GDM1 (cell line): ENCODE measurements at regions not wholly inside any gene's neighbourhood (a gene's known extent, or its start where the extent isn't known, plus 50 kb on each side); places are given as distances from the start of the nearest gene placed in this dataset.

Experiments
- DNase-seq: peaks from one replicate; lab custom pipeline; 2025; lab: John Stamatoyannopoulos, UW

DNA sequence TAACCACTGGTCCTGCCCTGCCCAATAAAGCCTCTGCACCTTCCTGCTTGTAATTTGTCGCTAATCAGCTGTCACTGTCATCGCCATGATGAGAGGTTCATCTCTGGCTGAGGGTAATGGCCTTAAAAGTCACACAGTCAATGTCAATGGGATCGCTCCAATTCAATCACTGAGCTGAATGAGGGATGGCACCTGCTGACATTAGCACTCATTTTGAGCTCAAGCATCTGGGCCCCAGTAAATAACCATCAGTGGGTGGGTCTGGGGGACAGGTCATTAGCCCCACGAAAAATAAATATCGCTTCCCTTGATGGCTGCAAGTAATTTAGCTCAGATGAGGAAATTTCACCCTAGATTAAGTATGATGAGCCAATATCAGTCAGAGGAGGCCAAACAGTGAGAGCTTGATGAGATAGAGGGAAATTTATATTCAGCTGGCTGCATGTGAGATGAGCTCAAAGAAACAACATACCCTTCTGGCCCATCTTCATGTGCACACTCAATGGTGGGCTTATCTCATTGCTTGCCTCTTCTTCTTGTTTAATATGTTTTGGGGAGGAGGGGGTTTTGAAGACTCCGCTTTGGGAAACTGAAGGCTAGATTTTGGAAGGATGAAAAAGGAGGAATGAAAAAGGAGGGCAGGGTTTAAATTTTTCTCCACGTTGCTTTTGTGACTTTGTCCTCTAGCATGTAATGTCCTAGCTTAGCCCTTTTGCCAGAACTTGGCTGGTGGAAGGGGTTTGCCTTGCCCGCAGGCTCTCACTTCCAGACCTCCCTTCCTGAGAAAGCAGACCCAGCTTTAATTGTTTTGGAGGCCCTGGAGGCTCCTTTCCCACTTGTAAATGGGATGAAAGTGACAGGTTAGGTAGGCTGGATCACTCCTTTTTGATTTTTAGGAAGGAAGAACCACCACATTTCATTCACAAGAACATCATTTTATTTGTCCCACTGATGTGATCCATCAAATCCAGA lies 84.8 kb upstream of the PAQR3 start:
- no peak for DNase-seq

DNA sequence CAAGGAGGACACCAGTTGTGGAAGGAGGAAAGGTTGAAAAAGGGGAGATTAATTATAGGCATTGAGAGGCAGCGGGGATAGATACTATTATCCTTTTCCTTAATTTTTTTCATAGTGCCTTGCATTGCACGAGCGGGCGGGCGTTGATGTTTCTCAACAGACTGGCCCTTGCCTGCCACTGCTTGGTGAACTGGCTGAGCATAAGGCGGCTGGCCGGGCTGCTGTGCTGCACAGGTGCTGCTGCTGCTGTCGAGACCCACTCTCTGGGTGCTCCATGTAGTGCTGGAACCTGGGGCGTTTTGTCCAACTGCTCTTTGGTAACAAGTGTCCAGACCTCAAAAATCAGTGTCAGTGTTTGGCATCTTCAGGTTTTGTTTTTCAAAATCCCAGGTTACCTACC lies 83.3 kb upstream of the PAQR3 start:
- DNase-seq: no peak

DNA sequence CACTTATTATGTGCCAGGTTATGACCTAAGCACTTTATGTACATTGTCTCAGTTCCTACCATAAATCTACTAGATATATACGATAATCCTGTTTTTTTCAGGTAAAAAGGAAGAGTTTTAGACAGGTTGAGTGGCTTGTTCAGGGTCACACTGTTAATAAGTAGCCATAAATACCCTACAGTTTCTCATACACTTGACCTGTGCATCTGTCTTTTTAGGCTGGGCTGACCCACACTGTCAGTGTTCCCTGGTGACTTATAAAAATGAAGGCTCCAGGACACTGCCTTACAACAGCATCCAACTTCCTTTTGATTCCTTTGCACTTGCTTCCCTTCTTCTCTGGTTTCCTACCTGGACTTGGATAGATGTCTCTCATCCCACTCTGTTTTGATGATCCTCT lies 78.2 kb upstream of the PAQR3 start:
- no peak for DNase-seq

DNA sequence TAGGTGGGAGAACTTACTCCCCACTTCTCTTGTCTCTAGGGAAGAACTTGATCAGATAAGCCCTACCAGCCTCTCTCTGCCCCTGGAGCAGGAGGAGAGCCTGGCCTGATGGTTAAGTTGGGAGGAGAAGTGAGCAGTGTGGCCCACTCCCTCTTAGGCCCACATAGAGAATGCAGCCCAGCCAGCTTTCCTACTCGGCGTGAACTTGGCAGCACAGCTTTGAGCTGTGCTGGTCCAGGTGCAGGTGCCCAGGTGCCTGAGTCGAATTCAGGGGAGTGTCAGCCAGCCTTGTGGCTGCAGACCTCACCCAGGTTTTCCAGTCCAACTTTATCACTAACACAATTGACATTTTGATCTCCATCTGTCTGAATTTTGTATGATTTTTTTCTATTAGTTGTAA lies 77.6 kb upstream of the PAQR3 start:
- no peak for DNase-seq

DNA sequence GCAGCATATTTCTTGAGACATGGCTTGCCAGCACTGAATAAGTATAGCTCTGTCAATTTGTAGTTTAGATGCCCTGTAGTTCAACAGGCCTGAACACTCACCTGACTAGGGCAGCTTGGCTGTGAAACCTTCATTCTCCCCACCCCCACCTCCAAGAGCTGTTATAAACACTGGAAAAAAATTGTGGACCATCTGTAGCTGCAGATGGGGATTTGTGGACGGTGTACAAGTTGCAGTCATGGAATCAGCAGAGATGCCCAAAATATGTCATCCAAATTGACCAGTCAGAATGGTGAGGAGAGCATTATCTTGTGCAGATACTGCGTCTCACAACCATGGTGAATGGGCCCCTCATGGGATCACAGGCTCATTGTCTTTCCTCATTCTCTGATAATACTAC lies 76.2 kb upstream of the PAQR3 start:
- no peak for DNase-seq

DNA sequence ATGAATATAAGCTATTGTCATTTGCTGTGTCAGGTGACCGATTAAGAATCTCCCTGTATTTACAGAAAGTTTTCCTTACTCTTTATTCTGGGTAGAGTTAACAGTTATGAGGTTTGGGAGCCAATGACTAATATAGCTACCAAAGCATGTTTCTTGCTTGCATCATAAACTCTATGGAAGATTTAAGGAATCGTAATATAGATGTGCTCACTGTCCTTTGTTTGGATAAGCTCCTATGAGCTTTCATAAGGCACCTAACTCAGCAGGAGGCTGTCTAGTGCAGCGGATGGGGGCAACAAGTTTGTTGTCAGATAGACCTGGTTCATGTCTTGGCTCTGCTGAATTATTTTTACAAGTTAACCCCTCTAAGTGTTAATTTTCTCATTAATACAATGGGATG lies 75.0 kb upstream of the PAQR3 start:
- DNase-seq: no peak

DNA sequence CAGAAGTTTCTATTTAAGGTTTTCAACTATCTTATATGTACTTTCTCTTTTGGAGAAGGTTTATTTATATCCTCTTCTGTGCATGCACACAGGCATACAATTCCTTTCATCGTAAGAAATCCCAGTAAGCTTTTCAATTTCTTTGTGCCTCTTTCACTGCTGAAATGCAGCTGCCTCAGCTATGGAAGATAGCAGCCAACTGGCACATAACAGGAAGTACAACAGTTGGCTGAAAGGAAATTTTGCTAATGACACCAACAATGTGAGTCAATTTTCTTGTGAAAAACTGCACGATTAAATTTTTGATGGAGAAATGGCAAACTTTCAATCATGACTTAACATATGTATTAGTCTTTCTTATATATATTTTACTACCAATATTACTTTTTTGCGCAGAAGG lies 74.5 kb upstream of the PAQR3 start:
- DNase-seq: no peak

DNA sequence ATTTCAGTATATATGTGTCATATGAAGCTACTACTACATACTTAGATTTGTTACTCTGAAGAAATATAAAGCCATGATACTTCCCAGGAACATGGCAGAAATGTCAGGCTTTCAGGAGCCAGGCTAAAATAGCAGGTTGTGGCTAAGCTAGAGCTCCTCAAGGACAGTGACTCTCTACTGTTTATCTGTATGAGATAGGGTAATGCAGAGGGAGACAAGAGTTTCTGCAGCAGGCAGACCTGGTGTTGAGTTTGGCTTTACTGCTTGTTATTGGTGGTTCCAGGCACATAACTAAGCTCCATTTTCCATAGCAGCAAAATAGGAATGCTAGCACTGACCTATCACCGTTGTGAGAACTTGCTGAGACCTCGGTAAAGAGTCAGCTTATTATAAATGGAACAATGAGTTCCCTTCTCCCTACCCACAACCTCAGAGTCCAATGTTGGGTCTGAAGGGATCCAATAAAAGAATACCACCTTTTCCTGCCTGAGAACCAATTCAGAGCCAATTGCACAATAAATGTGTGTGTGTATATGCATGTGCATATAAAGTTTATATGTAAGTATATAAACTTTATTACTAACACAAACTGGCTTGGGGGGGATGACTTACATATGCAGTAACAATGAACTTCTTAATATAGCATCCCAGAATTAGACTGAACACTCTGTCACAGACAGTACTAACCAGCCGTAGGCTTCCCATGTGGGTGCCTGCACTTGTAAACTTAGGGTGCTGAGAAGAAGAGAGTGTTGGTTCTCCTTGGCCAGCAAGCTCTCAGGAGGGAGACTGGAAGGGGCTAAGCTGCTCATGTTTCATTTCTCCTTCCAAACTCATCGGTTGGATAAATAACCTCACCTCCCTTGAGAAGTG lies 51.9 kb upstream of the PAQR3 start:
- no peak for DNase-seq

DNA sequence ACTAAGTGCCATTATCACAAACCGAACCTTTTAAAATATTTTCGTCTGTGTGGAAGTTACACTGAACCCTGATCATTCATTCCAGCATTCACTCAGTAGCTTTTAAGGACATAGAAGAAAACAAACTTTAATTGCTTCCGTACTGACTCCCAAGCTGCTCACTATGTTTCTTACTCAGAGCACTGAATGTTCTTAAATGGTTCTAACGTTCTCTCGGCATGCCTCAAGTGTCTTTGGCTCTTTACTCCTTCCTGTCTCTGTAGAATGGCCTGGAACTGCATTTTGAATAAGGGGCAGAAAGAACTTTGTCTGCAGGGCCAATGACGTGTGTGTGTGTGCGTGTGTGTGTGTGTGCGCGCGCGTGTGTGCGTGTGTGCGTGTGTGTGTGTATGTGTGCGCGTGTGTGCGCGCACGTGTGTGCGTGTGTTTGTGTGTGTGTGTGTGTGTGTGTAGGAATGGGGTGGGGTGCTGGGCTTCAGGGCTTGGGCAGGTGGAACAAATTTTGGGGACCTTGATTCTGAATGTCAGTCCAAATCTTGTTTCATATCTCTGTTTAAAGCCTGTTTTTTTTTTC lies 50.5 kb upstream of the PAQR3 start:
- no peak for DNase-seq
